Spinal cord (tissue), 9 donors: ENCODE measurements at regions not wholly inside any gene's neighbourhood (a gene's known extent, or its start where the extent isn't known, plus 50 kb on each side); places are given as distances from the start of the nearest gene placed in this dataset.
"Not testable (repeated sequence)": the region's sequence is repeated elsewhere in the genome, so short reads cannot be mapped to it uniquely, and the experiment has no call there.

Experiments
- DNase-seq, 6 donors: peaks; one replicate each; pipeline versions ENCODE4 v3.0.0 to v3.0.0-alpha.2; 2013 to 2015; ENCODE audit warnings: low spot score in 6 of 6, low read depth in 4 of 6
- H3K27ac ChIP-seq: one replicate; pipeline ENCODE4 v1.5.1; 2013; ENCODE audit warnings: low read depth, low read length, control low read depth
- H3K27me3 ChIP-seq: one replicate; pipeline ENCODE4 v1.6.1; 2013; ENCODE audit warnings: low read length; ENCODE audit not compliant: control insufficient read depth, insufficient read depth
- H3K36me3 ChIP-seq: one replicate; pipeline ENCODE4 v1.6.1; 2013; ENCODE audit warnings: low read length; ENCODE audit not compliant: control insufficient read depth, insufficient read depth
- H3K4me1 ChIP-seq: one replicate; pipeline ENCODE4 v1.6.1; 2013; ENCODE audit warnings: low read length; ENCODE audit not compliant: control insufficient read depth, insufficient read depth
- H3K4me3 ChIP-seq: one replicate; pipeline ENCODE4 v1.5.1; 2013; ENCODE audit warnings: low read depth, low read length, control low read depth
- H3K9me3 ChIP-seq: one replicate; pipeline ENCODE4 v1.6.1; 2013; ENCODE audit warnings: low read length; ENCODE audit not compliant: control insufficient read depth, insufficient read depth
- WGBS: methylation state at CpG from one replicate; pipeline ENCODE4 v1.1.5; 2013; ENCODE audit warnings: missing lambda C conversion rate; ENCODE audit not compliant: insufficient coverage; 5-methylcytosine and 5-hydroxymethylcytosine counted together
- donor health status: healthy.

GRCh38 chr6:135728589-135728988 lies 122.9 kb upstream of the PDE7B start:
- no peak overlapping the region for H3K4me3 ChIP-seq
- no peaks in the 10 kb centered on the region for H3K4me1 ChIP-seq
- WGBS: no CpG with 5 or more reads among the region's 2 CpGs
- H3K9me3 ChIP-seq: no peaks in the 10 kb centered on the region
- H3K27ac ChIP-seq: no peak overlapping the region
- DNase-seq: no peak
- H3K36me3 ChIP-seq: no peaks in the 10 kb centered on the region
- no peaks in the 10 kb centered on the region for H3K27me3 ChIP-seq

- H3K9me3 ChIP-seq: no peaks in the 10 kb centered on the region
- no peak overlapping the region for H3K27ac ChIP-seq
- H3K36me3 ChIP-seq: no peaks in the 10 kb centered on the region
- no peaks in the 10 kb centered on the region for H3K4me1 ChIP-seq
- no peaks in the 10 kb centered on the region for H3K27me3 ChIP-seq
- 100% methylated on average over 3 of the region's 3 CpGs for WGBS
- no peak overlapping the region for H3K4me3 ChIP-seq
- DNase-seq: no peak
Measured at GRCh38 chr6:135731116-135731515, 120.4 kb upstream of the PDE7B start.

- DNase-seq, H3K27me3 ChIP-seq, H3K36me3 ChIP-seq, H3K4me3 ChIP-seq, H3K9me3 ChIP-seq, H3K4me1 ChIP-seq, H3K27ac ChIP-seq: not testable (repeated sequence)
- 92% methylated on average over 4 of the region's 6 CpGs for WGBS
Measured at GRCh38 chr6:135736351-135736750, 115.2 kb upstream of the PDE7B start.

GRCh38 chr6:135738636-135739035 lies 112.9 kb upstream of the PDE7B start:
- no CpG with 5 or more reads among the region's 1 CpG for WGBS
- no peak overlapping the region for H3K4me3 ChIP-seq
- H3K36me3 ChIP-seq: no peaks in the 10 kb centered on the region
- no peak overlapping the region for H3K27ac ChIP-seq
- H3K9me3 ChIP-seq: no peaks in the 10 kb centered on the region
- DNase-seq: no peak
- no peaks in the 10 kb centered on the region for H3K4me1 ChIP-seq
- no peaks in the 10 kb centered on the region for H3K27me3 ChIP-seq

- Histone ChIP-seq H3K4me3 (no peak overlapping the region), H3K36me3 (no peaks in the 10 kb centered on the region), H3K9me3 (no peaks in the 10 kb centered on the region), H3K27ac (no peak overlapping the region), H3K27me3 (no peaks in the 10 kb centered on the region), H3K4me1 (no peaks in the 10 kb centered on the region)
- WGBS: 91% methylated on average over 3 of the region's 7 CpGs
- no peak for DNase-seq
Measured at GRCh38 chr6:135739288-135739687, 112.2 kb upstream of the PDE7B start.

GRCh38 chr6:135740580-135740979 lies 110.9 kb upstream of the PDE7B start:
- Histone ChIP-seq H3K9me3 (no peaks in the 10 kb centered on the region), H3K36me3 (no peaks in the 10 kb centered on the region), H3K4me3 (no peak overlapping the region), H3K27me3 (no peaks in the 10 kb centered on the region), H3K4me1 (no peaks in the 10 kb centered on the region), H3K27ac (no peak overlapping the region)
- no peak for DNase-seq
- WGBS: no CpG with 5 or more reads among the region's 1 CpG

GRCh38 chr6:135743476-135743875 lies 108.0 kb upstream of the PDE7B start:
- H3K4me1 ChIP-seq: no peaks in the 10 kb centered on the region
- no peak overlapping the region for H3K4me3 ChIP-seq
- no peak overlapping the region for H3K27ac ChIP-seq
- no peaks in the 10 kb centered on the region for H3K27me3 ChIP-seq
- no peaks in the 10 kb centered on the region for H3K36me3 ChIP-seq
- no peaks in the 10 kb centered on the region for H3K9me3 ChIP-seq
- WGBS: 95% methylated on average over 5 of the region's 5 CpGs
- no peak for DNase-seq

- 60% methylated on average over 1 of the region's 3 CpGs for WGBS
- Histone ChIP-seq H3K4me1 (no peaks in the 10 kb centered on the region), H3K36me3 (no peaks in the 10 kb centered on the region), H3K9me3 (no peaks in the 10 kb centered on the region), H3K27me3 (no peaks in the 10 kb centered on the region), H3K27ac (no peak overlapping the region), H3K4me3 (no peak overlapping the region)
- no peak for DNase-seq
Measured at GRCh38 chr6:135748189-135748588, 103.3 kb upstream of the PDE7B start.

GRCh38 chr6:135750081-135750480 lies 101.4 kb upstream of the PDE7B start:
- Histone ChIP-seq H3K27me3 (no peaks in the 10 kb centered on the region), H3K27ac (no peak overlapping the region), H3K36me3 (no peaks in the 10 kb centered on the region), H3K4me1 (no peaks in the 10 kb centered on the region), H3K4me3 (no peak overlapping the region), H3K9me3 (no peaks in the 10 kb centered on the region)
- DNase-seq: no peak
- WGBS: no CpG with 5 or more reads among the region's 1 CpG

- Histone ChIP-seq H3K27me3 (no peaks in the 10 kb centered on the region), H3K27ac (peak overlapping the region; percentile 19), H3K36me3 (no peaks in the 10 kb centered on the region), H3K4me1 (no peaks in the 10 kb centered on the region), H3K9me3 (no peaks in the 10 kb centered on the region), H3K4me3 (no peak overlapping the region)
- 81% methylated on average over 1 of the region's 3 CpGs for WGBS
- DNase-seq: peak in 1 of 6 donors; percentile 10
Measured at GRCh38 chr6:135753196-135753595, 98.3 kb upstream of the PDE7B start.
